ENCODE measurements at regions not wholly inside any gene's neighbourhood (a gene's known extent, or its start where the extent isn't known, plus 50 kb on each side); places are given as distances from the start of the nearest gene placed in this dataset.

DNA sequence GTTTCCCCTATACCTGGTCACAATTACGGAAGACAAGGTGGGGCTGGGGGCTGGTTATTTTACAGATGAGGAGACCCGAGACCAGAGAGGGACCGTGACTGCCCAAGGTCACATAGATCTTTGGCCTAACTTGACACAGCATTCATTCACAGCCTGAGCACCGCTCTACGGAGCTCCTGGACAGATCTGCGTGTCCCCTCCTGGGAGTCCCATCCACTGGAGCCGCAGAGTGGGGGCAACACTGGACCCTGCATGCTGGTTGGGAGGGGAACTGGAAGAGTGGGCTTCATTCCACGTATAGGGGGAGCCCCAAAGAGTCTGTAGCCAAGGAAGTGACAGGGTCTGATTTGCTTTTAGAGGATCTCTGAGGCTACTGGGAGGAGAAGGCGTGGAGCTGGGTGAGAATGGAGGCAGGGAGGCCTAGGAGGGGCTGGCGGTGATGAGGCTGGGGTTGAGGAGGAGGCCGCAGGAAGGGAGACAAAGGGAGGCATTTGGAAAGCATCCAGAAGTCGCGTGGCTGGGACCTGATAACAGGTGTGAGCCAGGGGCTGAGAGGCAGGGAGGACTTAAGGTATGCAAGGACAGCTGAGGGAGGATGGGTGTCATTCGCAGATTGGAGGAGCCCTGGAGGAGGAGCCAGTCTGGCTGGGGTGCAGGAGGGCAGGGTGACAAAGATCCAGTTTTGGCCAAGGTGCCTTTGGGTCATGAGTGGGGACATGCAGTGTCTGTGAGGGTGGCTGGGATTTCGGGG, 64.3 kb upstream of the IER5L start:
- Histone ChIP-seq H3K9me3 (ENCODE audit: low read length) (no peaks in the 10 kb centered on the region), H4K20me1 (ENCODE audit: low read length) (no peaks in the 10 kb centered on the region), H3K4me1 (ENCODE audit: insufficient read depth, low read length) (peaks cover 3% of the 10 kb centered on the region; the same call in 1 of the 2 replicates), H3K27ac (ENCODE audit: low read length) (no peak overlapping the region), H3F3A (ENCODE audit: low read length, unreplicated experiment) (no peaks in the 10 kb centered on the region), H3K4me2 (ENCODE audit: low read length) (no peak overlapping the region), H2AFZ (ENCODE audit: low read length) (no peak overlapping the region), H3K79me2 (ENCODE audit: low read length) (no peaks in the 10 kb centered on the region), H3K9me2 (replicated peaks; ENCODE audit: low read length) (no peaks in the 10 kb centered on the region), H3K9ac (ENCODE audit: low read length) (no peak overlapping the region), H3K36me3 (ENCODE audit: low read depth, low read length) (no peaks in the 10 kb centered on the region), H3K4me3 (ENCODE audit: low read length) (no peak overlapping the region), H3K27me3 (ENCODE audit: low read length) (no peaks in the 10 kb centered on the region)
- DNase-seq (no peak), ATAC-seq (no peak)
- ChIA-PET CTCF (no interaction called here), POLR2A (ENCODE audit: unreplicated experiment) (no interaction called here)
- intact Hi-C loops (cut with micrococcal nuclease) = no loop called here
- BruUV-seq (replicated peaks) = no TSS peak
- TF ChIP-seq EZH2phosphoT487 (IDR thresholded peaks at IDR 0.05; ENCODE audit: borderline replicate concordance, low read length) (no peak), EZH2 (IDR thresholded peaks at IDR 0.05; ENCODE audit: low read length, unreplicated experiment) (no peak)
- TF ChIP-seq, protein P1, sequence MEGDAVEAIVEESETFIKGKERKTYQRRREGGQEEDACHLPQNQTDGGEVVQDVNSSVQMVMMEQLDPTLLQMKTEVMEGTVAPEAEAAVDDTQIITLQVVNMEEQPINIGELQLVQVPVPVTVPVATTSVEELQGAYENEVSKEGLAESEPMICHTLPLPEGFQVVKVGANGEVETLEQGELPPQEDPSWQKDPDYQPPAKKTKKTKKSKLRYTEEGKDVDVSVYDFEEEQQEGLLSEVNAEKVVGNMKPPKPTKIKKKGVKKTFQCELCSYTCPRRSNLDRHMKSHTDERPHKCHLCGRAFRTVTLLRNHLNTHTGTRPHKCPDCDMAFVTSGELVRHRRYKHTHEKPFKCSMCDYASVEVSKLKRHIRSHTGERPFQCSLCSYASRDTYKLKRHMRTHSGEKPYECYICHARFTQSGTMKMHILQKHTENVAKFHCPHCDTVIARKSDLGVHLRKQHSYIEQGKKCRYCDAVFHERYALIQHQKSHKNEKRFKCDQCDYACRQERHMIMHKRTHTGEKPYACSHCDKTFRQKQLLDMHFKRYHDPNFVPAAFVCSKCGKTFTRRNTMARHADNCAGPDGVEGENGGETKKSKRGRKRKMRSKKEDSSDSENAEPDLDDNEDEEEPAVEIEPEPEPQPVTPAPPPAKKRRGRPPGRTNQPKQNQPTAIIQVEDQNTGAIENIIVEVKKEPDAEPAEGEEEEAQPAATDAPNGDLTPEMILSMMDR (conservative IDR thresholded peaks at IDR 0.05; ENCODE audit: low read depth, low read length) = no peak

DNA sequence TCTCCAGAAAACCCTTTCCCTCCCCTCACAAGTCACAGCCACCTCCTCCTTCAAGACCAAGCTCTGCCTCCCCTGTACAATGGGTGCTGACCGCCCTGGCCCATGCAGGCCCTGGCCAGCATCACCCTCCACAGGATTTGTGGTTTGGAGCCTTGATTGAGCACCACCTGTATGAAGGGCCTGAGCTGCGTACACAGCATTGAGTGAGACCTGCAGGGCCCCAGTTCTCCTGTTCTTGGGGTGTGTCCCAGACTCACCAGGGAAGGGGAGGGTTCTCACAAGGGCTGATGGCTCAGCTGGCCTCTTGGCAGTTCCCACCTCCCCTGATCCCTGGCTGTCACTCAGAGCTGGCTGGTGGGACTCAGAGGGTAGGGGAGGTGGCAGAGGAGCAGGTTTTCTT, 63.7 kb upstream of the IER5L start:
- DNase-seq (no peak), ATAC-seq (no peak)
- Histone ChIP-seq H3K27me3 (ENCODE audit: low read length) (no peaks in the 10 kb centered on the region), H3F3A (ENCODE audit: low read length, unreplicated experiment) (no peaks in the 10 kb centered on the region), H3K79me2 (ENCODE audit: low read length) (no peaks in the 10 kb centered on the region), H4K20me1 (ENCODE audit: low read length) (no peaks in the 10 kb centered on the region), H3K4me1 (ENCODE audit: insufficient read depth, low read length) (peaks cover 9% of the 10 kb centered on the region; the same call in 1 of the 2 replicates), H3K36me3 (ENCODE audit: low read depth, low read length) (no peaks in the 10 kb centered on the region), H3K27ac (ENCODE audit: low read length) (no peak overlapping the region), H3K4me3 (ENCODE audit: low read length) (no peak overlapping the region), H2AFZ (ENCODE audit: low read length) (no peak overlapping the region), H3K9me3 (ENCODE audit: low read length) (no peaks in the 10 kb centered on the region), H3K4me2 (ENCODE audit: low read length) (no peak overlapping the region), H3K9ac (ENCODE audit: low read length) (no peak overlapping the region), H3K9me2 (replicated peaks; ENCODE audit: low read length) (no peaks in the 10 kb centered on the region)
- BruUV-seq (replicated peaks) = no TSS peak
- TF ChIP-seq EZH2phosphoT487 (IDR thresholded peaks at IDR 0.05; ENCODE audit: borderline replicate concordance, low read length) (no peak), EZH2 (IDR thresholded peaks at IDR 0.05; ENCODE audit: low read length, unreplicated experiment) (no peak)
- TF ChIP-seq, protein P1 (conservative IDR thresholded peaks at IDR 0.05; ENCODE audit: low read depth, low read length) = no peak
- ChIA-PET CTCF (no interaction called here), POLR2A (ENCODE audit: unreplicated experiment) (no interaction called here)
- intact Hi-C loops (cut with micrococcal nuclease) = no loop called here

DNA sequence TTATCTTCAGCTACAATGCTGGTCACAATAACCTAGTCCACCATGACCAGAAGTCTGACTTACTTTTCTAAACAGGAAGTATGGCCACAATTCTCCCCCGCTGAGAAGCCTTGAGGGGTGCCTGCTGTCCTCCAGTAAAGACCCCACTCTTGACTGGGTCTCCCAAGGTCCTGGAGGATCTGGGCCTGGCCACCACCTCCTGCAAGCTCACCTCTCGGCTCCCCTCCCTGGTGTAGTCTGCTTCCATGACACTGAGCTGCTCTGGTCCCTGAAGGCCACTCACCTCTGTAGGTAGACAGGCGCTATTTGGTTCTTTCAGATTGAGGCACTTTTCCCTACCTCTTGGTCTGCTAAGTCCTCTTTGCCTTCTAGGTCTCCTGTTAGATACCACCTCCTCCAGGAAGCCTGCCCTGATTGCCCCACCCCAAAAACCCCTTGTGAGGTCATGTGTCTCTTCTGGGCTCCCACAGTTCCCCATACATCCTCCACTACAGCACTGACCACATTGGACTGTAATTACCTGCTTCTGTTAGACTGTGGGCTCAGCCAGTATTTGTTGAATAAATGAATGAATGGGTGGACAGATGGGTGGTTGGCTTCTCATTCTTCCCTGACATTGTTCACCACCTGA, 62.6 kb upstream of the IER5L start:
- ChIA-PET POLR2A (ENCODE audit: unreplicated experiment) (no interaction called here), CTCF (no interaction called here)
- Histone ChIP-seq H3K79me2 (ENCODE audit: low read length) (no peaks in the 10 kb centered on the region), H3K4me1 (ENCODE audit: insufficient read depth, low read length) (peaks cover 9% of the 10 kb centered on the region; the same call in 1 of the 2 replicates), H2AFZ (ENCODE audit: low read length) (no peak overlapping the region), H3K9me2 (replicated peaks; ENCODE audit: low read length) (no peaks in the 10 kb centered on the region), H3K9me3 (ENCODE audit: low read length) (no peaks in the 10 kb centered on the region), H3K4me2 (ENCODE audit: low read length) (no peak overlapping the region), H3K27ac (ENCODE audit: low read length) (no peak overlapping the region), H3K4me3 (ENCODE audit: low read length) (no peak overlapping the region), H4K20me1 (ENCODE audit: low read length) (no peaks in the 10 kb centered on the region), H3K9ac (ENCODE audit: low read length) (no peak overlapping the region), H3K36me3 (ENCODE audit: low read depth, low read length) (no peaks in the 10 kb centered on the region), H3F3A (ENCODE audit: low read length, unreplicated experiment) (no peaks in the 10 kb centered on the region), H3K27me3 (ENCODE audit: low read length) (no peaks in the 10 kb centered on the region)
- intact Hi-C loops (cut with micrococcal nuclease) = no loop called here
- no peak for DNase-seq
- no TSS peak for BruUV-seq (replicated peaks)
- no peak for TF ChIP-seq EZH2phosphoT487 (IDR thresholded peaks at IDR 0.05; ENCODE audit: borderline replicate concordance, low read length)
- TF ChIP-seq, protein P1 (conservative IDR thresholded peaks at IDR 0.05; ENCODE audit: low read depth, low read length) = no peak
- no peak for TF ChIP-seq EZH2 (IDR thresholded peaks at IDR 0.05; ENCODE audit: low read length, unreplicated experiment)
- no peak for ATAC-seq

All from PC-3 (cell line).